HepG2 (cell line): ENCODE measurements at regions not wholly inside any gene's neighbourhood (a gene's known extent, or its start where the extent isn't known, plus 50 kb on each side); places are given as distances from the start of the nearest gene placed in this dataset.

Experiments
- ATAC-seq: fragments of 200-7000 bp; cut with Tn5 transposase; 3 replicates; pipeline ENCODE4 v1.9.1; 2020; ENCODE audit warnings: mild to moderate bottlenecking, moderate library complexity
- BruUV-seq: library from RNA; stranded (reverse); fragments of 400-500 nt; replicated peaks from 2 replicates; lab custom pipeline; 2021; lab: Mats Ljungman, UMichigan
- CTCF ChIA-PET: fragments of 300-600 bp; formaldehyde crosslinking; extraction: SDS; loops from one replicate; lab custom pipeline; 2021; ENCODE audit warnings: low total read pairs, inconsistent platforms, low intra/inter-chr PET ratio; lab: Yijun Ruan, JAX
- POLR2A ChIA-PET: fragments of 350-600 bp; sonication (Branson Sonifier 250); formaldehyde crosslinking; loops from one replicate; lab custom pipeline; 2020; ENCODE audit warnings: antibody characterized with exemption, inconsistent platforms; lab: Yijun Ruan, JAX
- DNase-seq: peaks from one replicate; pipeline ENCODE4 v3.0.0-alpha.2; 2015; ENCODE audit warnings: low spot score
- FAIRE-seq: peaks from 3 replicates; lab custom pipeline; 2011; peaks lifted over from hg19 to GRCh38; lab: Jason Lieb, UNC
- H2AFZ ChIP-seq: one replicate; pipeline ENCODE4 v1.6.1; 2011; ENCODE audit warnings: low read length, inconsistent platforms
- H3K27ac ChIP-seq: fragments of 300-600 bp; 3 replicates; pipeline ENCODE4 v1.8.0; 2011; ENCODE audit warnings: mixed run types, mild to moderate bottlenecking, mixed read lengths, low read length, inconsistent platforms; ENCODE audit not compliant: insufficient read depth; ENCODE audit errors: extremely low read length
- H3K27me3 ChIP-seq, 2 experiments: fragments of 200-600 bp in 1 of 2; 2 replicates in 1 of 2; 3 replicates in 1 of 2; pipeline versions ENCODE4 v1.6.0 to v1.8.0; 2011; ENCODE audit warnings: low read length in 2 of 2, mild to moderate bottlenecking in 2 of 2, moderate library complexity in 2 of 2, inconsistent platforms in 1 of 2; ENCODE audit not compliant: insufficient read depth in 2 of 2, control insufficient read depth in 1 of 2
- H3K36me3 ChIP-seq, 2 experiments: fragments of 200-600 bp in 1 of 2; replicated peaks in 1 of 2; 2 replicates in 1 of 2; 3 replicates in 1 of 2; pipeline versions ENCODE4 v1.5.1 to v1.8.0; 2011; ENCODE audit warnings: low read length in 2 of 2, inconsistent platforms in 1 of 2; ENCODE audit not compliant: insufficient read depth in 2 of 2, control insufficient read depth in 1 of 2
- H3K4me1 ChIP-seq: 2 replicates; pipeline ENCODE4 v1.5.1; 2012; ENCODE audit warnings: low read length, inconsistent platforms; ENCODE audit not compliant: insufficient read depth
- H3K4me2 ChIP-seq: 2 replicates; pipeline ENCODE4 v1.6.0; 2011; ENCODE audit warnings: low read depth, low read length, inconsistent platforms
- H3K4me3 ChIP-seq, 3 experiments: fragments of 200-600 bp in 1 of 3; sonication (generic), shearing (Covaris generic) in 1 of 3; replicated peaks in 1 of 3; 2 replicates each; pipeline ENCODE4 v1.5.1; 2011 to 2016; ENCODE audit warnings: low read length in 3 of 3, inconsistent platforms in 2 of 3, low read depth in 2 of 3, mild to moderate bottlenecking in 2 of 3, control low read depth in 1 of 3, mixed read lengths in 1 of 3; ENCODE audit not compliant: insufficient read depth in 1 of 3
- H3K79me2 ChIP-seq: one replicate; pipeline ENCODE4 v1.6.1; 2011; ENCODE audit warnings: low read length, inconsistent platforms; ENCODE audit not compliant: insufficient read depth
- H3K9ac ChIP-seq: 2 replicates; pipeline ENCODE4 v1.6.0; 2011; ENCODE audit warnings: mild to moderate bottlenecking, low read depth, low read length, inconsistent platforms; ENCODE audit not compliant: insufficient read depth
- H3K9me3 ChIP-seq: 2 replicates; pipeline ENCODE4 v1.5.1; 2012; ENCODE audit warnings: mild to moderate bottlenecking, low read length
- H4K20me1 ChIP-seq: 2 replicates; pipeline ENCODE4 v1.6.0; 2011; ENCODE audit warnings: inconsistent platforms, mild to moderate bottlenecking, low read length, moderate library complexity; ENCODE audit not compliant: insufficient read depth
- CEBPZ ChIP-seq: IDR thresholded peaks from 2 replicates; pipeline ENCODE4 v1.6.1; 2012; ENCODE audit warnings: low read length, improper control_type of control experiment
- FOSL2 ChIP-seq: sonication (generic); formaldehyde crosslinking; IDR thresholded peaks from 2 replicates; pipeline ENCODE4 v1.4.0; 2020; ENCODE audit warnings: missing genetic modification reagents
- FOXJ3 ChIP-seq: sonication (generic); formaldehyde crosslinking; IDR thresholded peaks from 2 replicates; pipeline ENCODE4 v1.4.0; 2020; ENCODE audit warnings: missing genetic modification reagents, mild to moderate bottlenecking, borderline replicate concordance
- IRF9 ChIP-seq: sonication (generic); formaldehyde crosslinking; IDR thresholded peaks from 2 replicates; pipeline ENCODE4 v1.8.0; 2022; ENCODE audit warnings: missing genetic modification reagents, mild to moderate bottlenecking, borderline replicate concordance
- MED1 ChIP-seq: sonication (generic); formaldehyde crosslinking; IDR thresholded peaks from 2 replicates; pipeline ENCODE4 v1.4.0; 2020; ENCODE audit warnings: missing genetic modification reagents
- ONECUT2 ChIP-seq: sonication (generic); formaldehyde crosslinking; IDR thresholded peaks from 2 replicates; pipeline ENCODE4 v1.4.0; 2020; ENCODE audit warnings: missing genetic modification reagents
- RNF2 ChIP-seq: fragments of 450-650 bp; conservative IDR thresholded peaks from 2 replicates; pipeline ENCODE4 v1.6.1; 2016; ENCODE audit warnings: low read depth
- TBL1XR1 ChIP-seq: fragments of 150-350 bp; IDR thresholded peaks from 2 replicates; pipeline ENCODE4 v1.6.1; 2014; ENCODE audit warnings: borderline replicate concordance, low read length; ENCODE audit not compliant: partially characterized antibody
- ZBTB43 ChIP-seq: sonication (generic); formaldehyde crosslinking; conservative IDR thresholded peaks from 2 replicates; pipeline ENCODE4 v1.4.0; 2020; ENCODE audit warnings: missing genetic modification reagents
- ZBTB7B ChIP-seq: sonication (generic); formaldehyde crosslinking; IDR thresholded peaks from 2 replicates; pipeline ENCODE4 v1.4.0; 2020; ENCODE audit warnings: missing genetic modification reagents
- ZNF225 ChIP-seq: sonication (generic); formaldehyde crosslinking; IDR thresholded peaks from 2 replicates; pipeline ENCODE4 v1.4.0; 2020; ENCODE audit warnings: mild to moderate bottlenecking, missing genetic modification reagents
- ZNF567 ChIP-seq: sonication (generic); formaldehyde crosslinking; IDR thresholded peaks from 2 replicates; pipeline ENCODE4 v1.8.1; 2023; ENCODE audit warnings: mild to moderate bottlenecking, missing genetic modification reagents, borderline replicate concordance
- ZNF607 ChIP-seq: sonication (generic); formaldehyde crosslinking; IDR thresholded peaks from 2 replicates; pipeline ENCODE4 v1.5.1; 2020; ENCODE audit warnings: missing genetic modification reagents, mild to moderate bottlenecking, borderline replicate concordance
- ZNF737 ChIP-seq: sonication (generic); formaldehyde crosslinking; IDR thresholded peaks from 2 replicates; pipeline ENCODE4 v1.5.0; 2020; ENCODE audit warnings: missing genetic modification reagents, mild to moderate bottlenecking, borderline replicate concordance
- ZXDC ChIP-seq: sonication (generic); formaldehyde crosslinking; IDR thresholded peaks from 2 replicates; pipeline ENCODE4 v1.5.0; 2020; ENCODE audit warnings: mild to moderate bottlenecking, missing genetic modification reagents
- WGBS: methylation state at CpG from one replicate; pipeline ENCODE4 v1.1.6; 2017; ENCODE audit warnings: low lambda C conversion rate; 5-methylcytosine and 5-hydroxymethylcytosine counted together
- in situ Hi-C: cut with HindIII; loops from 2 replicates; pipeline ENCODE4 v1.10.0; 2017; ENCODE audit warnings: low pct_unique_long_range_greater_than_20kb; ENCODE audit not compliant: extremely low pct_ligation_motif_present
- intact Hi-C: fragments of 100-400 bp; cut with micrococcal nuclease; formaldehyde crosslinking; loops from one replicate; pipeline ENCODE4 v1.10.0; 2022; ENCODE audit not compliant: unreplicated experiment

GRCh38 chr6:148055419-148055818 is 287.2 kb upstream of the SASH1 start:
- Histone ChIP-seq H3K27ac (no peak overlapping the region), H3K36me3 (no peaks in the 10 kb centered on the region; a peak in 1 of 5 replicates), H3K9me3 (peaks cover 40% of the 10 kb centered on the region), H4K20me1 (no peaks in the 10 kb centered on the region), H3K4me3 (no peak overlapping the region), H2AFZ (no peak overlapping the region), H3K4me1 (no peaks in the 10 kb centered on the region), H3K9ac (no peak overlapping the region), H3K27me3 (no peaks in the 10 kb centered on the region), H3K4me2 (no peak overlapping the region), H3K79me2 (no peaks in the 10 kb centered on the region)
- POLR2A ChIA-PET, result no interaction called here
- in situ Hi-C loops, result no loop called here
- BruUV-seq, result no TSS peak
- FAIRE-seq, result no peak
- intact Hi-C loops, result no loop called here
- no peak for DNase-seq
- WGBS, result 62% methylated on average over 3 of the region's 3 CpGs
- no peak for TF ChIP-seq ZBTB7B
- TF ChIP-seq ZNF567 (CRISPR knock-in tag), result no peak
- no peak for TF ChIP-seq RNF2
- no peak for TF ChIP-seq ZXDC
- no peak for TF ChIP-seq FOXJ3 (CRISPR knock-in tag)
- no peak for TF ChIP-seq ZNF225 (CRISPR knock-in tag)
- no peak for TF ChIP-seq ZBTB43 (CRISPR knock-in tag)
- no peak for TF ChIP-seq CEBPZ
- TF ChIP-seq IRF9, result no peak
- TF ChIP-seq FOSL2 (CRISPR knock-in tag), result no peak
- TF ChIP-seq ZNF607 (CRISPR knock-in tag), result no peak
- no peak for TF ChIP-seq TBL1XR1
- TF ChIP-seq MED1 (CRISPR knock-in tag), result no peak
- no peak for TF ChIP-seq ONECUT2
- no peak for TF ChIP-seq ZNF737 (CRISPR knock-in tag)
- ATAC-seq, result no peak
- CTCF ChIA-PET, result no interaction called here
